ENCODE measurements at regions not wholly inside any gene's neighbourhood (a gene's known extent, or its start where the extent isn't known, plus 50 kb on each side); places are given as distances from the start of the nearest gene placed in this dataset.

GRCh38 chr5:176725521-176726280 is 78.4 kb downstream of the TSPAN17 start:
- no peak overlapping the region for H3K27ac Mint-ChIP-seq (ENCODE audit: unreplicated experiment)
- H3K9me3 Mint-ChIP-seq (ENCODE audit: unreplicated experiment): no peaks in the 10 kb centered on the region
- peaks cover 8% of the 10 kb centered on the region for H3K27me3 Mint-ChIP-seq (ENCODE audit: unreplicated experiment)

GRCh38 chr5:176726746-176727527 is 79.7 kb downstream of the TSPAN17 start:
- DNase-seq (ENCODE audit: low spot score): peak; percentile 51
- no peaks in the 10 kb centered on the region for H3K9me3 Mint-ChIP-seq (ENCODE audit: unreplicated experiment)
- no peak overlapping the region for H3K27ac Mint-ChIP-seq (ENCODE audit: unreplicated experiment)
- TF ChIP-seq CTCF (IDR thresholded peaks at IDR 0.05; ENCODE audit: unreplicated experiment): no peak
- peaks cover 12% of the 10 kb centered on the region for H3K27me3 Mint-ChIP-seq (ENCODE audit: unreplicated experiment)
- H3K4me1 Mint-ChIP-seq (ENCODE audit: unreplicated experiment): peaks cover 30% of the 10 kb centered on the region
- no peak overlapping the region for H3K4me3 Mint-ChIP-seq (ENCODE audit: unreplicated experiment)
- H3K36me3 Mint-ChIP-seq (ENCODE audit: low read depth, unreplicated experiment): no peaks in the 10 kb centered on the region

More at GRCh38 chr5:176725521-176726280, 78.4 kb downstream of the TSPAN17 start:
- no peak for DNase-seq (ENCODE audit: low spot score)
- no peak for TF ChIP-seq CTCF (IDR thresholded peaks at IDR 0.05; ENCODE audit: unreplicated experiment)
- Mint-ChIP-seq H3K4me3 (ENCODE audit: unreplicated experiment) (no peak overlapping the region), H3K36me3 (ENCODE audit: low read depth, unreplicated experiment) (no peaks in the 10 kb centered on the region), H3K4me1 (ENCODE audit: unreplicated experiment) (peaks cover 27% of the 10 kb centered on the region)

DNA sequence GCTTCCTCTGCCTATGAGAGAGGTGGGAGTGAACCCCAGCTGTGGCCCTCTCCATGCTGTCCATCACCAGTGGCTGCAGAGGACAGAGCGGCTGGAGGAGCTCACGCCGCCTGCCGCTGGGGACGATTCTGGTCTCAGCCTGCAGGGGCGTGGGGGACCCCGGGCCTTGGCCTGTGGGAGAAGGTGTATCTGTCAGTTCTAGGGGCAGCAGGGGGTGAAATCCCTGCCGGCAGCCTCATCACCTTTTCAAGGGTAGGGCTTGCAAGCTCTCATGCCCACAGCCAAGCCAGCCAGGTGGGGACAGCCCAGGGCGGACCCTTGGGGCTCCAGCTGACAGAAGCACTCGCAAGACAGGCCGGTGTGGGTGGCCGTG is 80.2 kb downstream of the TSPAN17 start:
- peaks cover 12% of the 10 kb centered on the region for H3K27me3 Mint-ChIP-seq (ENCODE audit: unreplicated experiment)
- no peak overlapping the region for H3K4me3 Mint-ChIP-seq (ENCODE audit: unreplicated experiment)
- H3K27ac Mint-ChIP-seq (ENCODE audit: unreplicated experiment): no peak overlapping the region
- DNase-seq (ENCODE audit: low spot score): no peak
- TF ChIP-seq CTCF (IDR thresholded peaks at IDR 0.05; ENCODE audit: unreplicated experiment): no peak
- H3K4me1 Mint-ChIP-seq (ENCODE audit: unreplicated experiment): peaks cover 35% of the 10 kb centered on the region
- no peaks in the 10 kb centered on the region for H3K36me3 Mint-ChIP-seq (ENCODE audit: low read depth, unreplicated experiment)
- H3K9me3 Mint-ChIP-seq (ENCODE audit: unreplicated experiment): no peaks in the 10 kb centered on the region

GRCh38 chr5:176727983-176728675 is 80.8 kb downstream of the TSPAN17 start:
- H3K27me3 Mint-ChIP-seq (ENCODE audit: unreplicated experiment): peaks cover 15% of the 10 kb centered on the region
- no peaks in the 10 kb centered on the region for H3K36me3 Mint-ChIP-seq (ENCODE audit: low read depth, unreplicated experiment)
- no peak overlapping the region for H3K4me3 Mint-ChIP-seq (ENCODE audit: unreplicated experiment)
- no peak for DNase-seq (ENCODE audit: low spot score)
- TF ChIP-seq CTCF (IDR thresholded peaks at IDR 0.05; ENCODE audit: unreplicated experiment): no peak
- H3K4me1 Mint-ChIP-seq (ENCODE audit: unreplicated experiment): peaks cover 36% of the 10 kb centered on the region
- H3K27ac Mint-ChIP-seq (ENCODE audit: unreplicated experiment): no peak overlapping the region
- no peaks in the 10 kb centered on the region for H3K9me3 Mint-ChIP-seq (ENCODE audit: unreplicated experiment)

Data from endothelial cell (in vitro differentiated cells).